C1 segment of cervical spinal cord (tissue), 14 donors: ENCODE measurements at regions not wholly inside any gene's neighbourhood (a gene's known extent, or its start where the extent isn't known, plus 50 kb on each side); places are given as distances from the start of the nearest gene placed in this dataset.
"Not testable (repeated sequence)": the region's sequence is repeated elsewhere in the genome, so short reads cannot be mapped to it uniquely, and the experiment has no call there.

Source experiments
- DNase-seq, 14 donors: peaks; one replicate each; lab custom pipeline; 2025; lab: John Stamatoyannopoulos, UW

- DNase-seq = not testable (repeated sequence)
Observed at GRCh38 chr17:13659051-13659450, 57.3 kb upstream of the HS3ST3A1 start.

GRCh38 chr17:13665872-13666635 is 64.3 kb upstream of the HS3ST3A1 start:
- DNase-seq = no peak

- DNase-seq = no peak
Observed at GRCh38 chr17:13671341-13671740, 69.6 kb upstream of the HS3ST3A1 start.

- no peak for DNase-seq
Observed at GRCh38 chr17:13671771-13672170, 70.0 kb upstream of the HS3ST3A1 start.

- DNase-seq = no peak
Observed at GRCh38 chr17:13678361-13678760, 76.6 kb upstream of the HS3ST3A1 start.

- DNase-seq = no peak
Observed at GRCh38 chr17:13678841-13679240, 77.1 kb upstream of the HS3ST3A1 start.

GRCh38 chr17:13688716-13689115 is 87.0 kb upstream of the HS3ST3A1 start:
- DNase-seq = no peak

- DNase-seq = no peak
Observed at GRCh38 chr17:13690806-13691205, 89.1 kb upstream of the HS3ST3A1 start.

GRCh38 chr17:13694934-13695333 is 93.2 kb upstream of the HS3ST3A1 start:
- no peak for DNase-seq

GRCh38 chr17:13698832-13699231 is 97.1 kb upstream of the HS3ST3A1 start:
- DNase-seq = no peak

GRCh38 chr17:13699261-13699660 is 97.5 kb upstream of the HS3ST3A1 start:
- DNase-seq = no peak

GRCh38 chr17:13702266-13702665 is 100.5 kb upstream of the HS3ST3A1 start:
- no peak for DNase-seq

- no peak for DNase-seq
Observed at GRCh38 chr17:13704333-13704732, 102.6 kb upstream of the HS3ST3A1 start.

GRCh38 chr17:13705221-13705620 is 103.5 kb upstream of the HS3ST3A1 start:
- no peak for DNase-seq

GRCh38 chr17:13721705-13722104 is 120.0 kb upstream of the HS3ST3A1 start:
- no peak for DNase-seq

GRCh38 chr17:13725288-13725990 is 123.7 kb upstream of the HS3ST3A1 start:
- no peak for DNase-seq

- DNase-seq = no peak
Observed at GRCh38 chr17:13727441-13728171, 125.9 kb upstream of the HS3ST3A1 start.

GRCh38 chr17:13728781-13729180 is 127.1 kb upstream of the HS3ST3A1 start:
- DNase-seq = no peak

- no peak for DNase-seq
Observed at GRCh38 chr17:13729466-13730134, 127.9 kb upstream of the HS3ST3A1 start.

GRCh38 chr17:13734880-13735279 is 133.2 kb upstream of the HS3ST3A1 start:
- no peak for DNase-seq

GRCh38 chr17:13735444-13735843 is 133.7 kb upstream of the HS3ST3A1 start:
- no peak for DNase-seq

- no peak for DNase-seq
Observed at GRCh38 chr17:13735861-13736260, 134.1 kb upstream of the HS3ST3A1 start.
